B cell (primary cell): ENCODE measurements at regions not wholly inside any gene's neighbourhood (a gene's known extent, or its start where the extent isn't known, plus 50 kb on each side); places are given as distances from the start of the nearest gene placed in this dataset.

Source experiments
- ATAC-seq: fragments of 200-7000 bp; cut with Tn5 transposase; one replicate; pipeline ENCODE4 v1.10.0; 2021; ENCODE audit warnings: low read depth, mild to moderate bottlenecking, moderate number of reproducible peaks, moderate library complexity
- CTCF ChIA-PET: fragments of 350-600 bp; sonication (Branson Sonifier 250); formaldehyde crosslinking; loops from one replicate; lab custom pipeline; 2021; ENCODE audit warnings: antibody characterized with exemption, inconsistent platforms; lab: Charles Lee
- POLR2A ChIA-PET: fragments of 350-600 bp; sonication (Branson Sonifier 250); formaldehyde crosslinking; loops from one replicate; lab custom pipeline; 2021; ENCODE audit warnings: antibody characterized with exemption; lab: Charles Lee
- DNase-seq: peaks from one replicate; pipeline ENCODE4 v3.0.0; 2013
- H2AFZ ChIP-seq: 2 replicates; pipeline ENCODE4 v1.6.1; 2012; ENCODE audit warnings: mild to moderate bottlenecking, low read depth, low read length; ENCODE audit not compliant: insufficient read depth, poor library complexity, severe bottlenecking
- H3K27ac ChIP-seq, 2 donors: 1 replicate in 1 of 2; 2 replicates in 1 of 2; pipeline ENCODE4 v1.5.1; 2012 to 2013; ENCODE audit warnings: low read length in 2 of 2, mild to moderate bottlenecking in 2 of 2, moderate library complexity in 1 of 2
- H3K27me3 ChIP-seq, 4 experiments: fragments of 200-600 bp in 1 of 4; sonication (generic) in 1 of 4; replicated peaks in 1 of 4; 1 replicate in 2 of 4; 2 replicates in 2 of 4; pipeline versions ENCODE4 v1.6.1 to v1.7.0; 2013 to 2016; ENCODE audit warnings: low read length in 3 of 4, mild to moderate bottlenecking in 2 of 4, mixed read lengths in 1 of 4, moderate library complexity in 1 of 4; ENCODE audit not compliant: insufficient read depth in 4 of 4, control insufficient read depth in 3 of 4; ENCODE audit errors: control extremely low read depth in 1 of 4
- H3K36me3 ChIP-seq, 2 experiments: replicated peaks in 1 of 2; 1 replicate in 1 of 2; 2 replicates in 1 of 2; pipeline versions ENCODE4 v1.6.1 to v1.7.1; 2013; ENCODE audit warnings: low read length in 1 of 2; ENCODE audit not compliant: insufficient read depth in 2 of 2, control insufficient read depth in 1 of 2; ENCODE audit errors: control extremely low read depth in 1 of 2, extremely low read depth in 1 of 2
- H3K4me1 ChIP-seq, 2 donors: fragments of 200-600 bp in 1 of 2; sonication (generic) in 1 of 2; 1 replicate in 1 of 2; 2 replicates in 1 of 2; pipeline versions ENCODE4 v1.5.1 to v1.6.1; 2013 to 2017; ENCODE audit warnings: low read length in 2 of 2; ENCODE audit not compliant: control insufficient read depth in 2 of 2, insufficient read depth in 2 of 2
- H3K4me2 ChIP-seq: replicated peaks from 2 replicates; pipeline ENCODE3; 2012; ENCODE audit warnings: mild to moderate bottlenecking, low read depth, low read length; ENCODE audit not compliant: poor library complexity, severe bottlenecking
- H3K4me3 ChIP-seq, 5 experiments: fragments of 200-600 bp in 1 of 5; sonication (generic) in 1 of 5; 1 replicate in 3 of 5; 2 replicates in 2 of 5; pipeline versions ENCODE4 v1.5.1 to v1.7.0; 2011 to 2016; ENCODE audit warnings: low read length in 4 of 5, mild to moderate bottlenecking in 4 of 5, low read depth in 2 of 5, control low read depth in 1 of 5, moderate library complexity in 1 of 5; ENCODE audit not compliant: insufficient read depth in 1 of 5; ENCODE audit errors: control extremely low read depth in 1 of 5, extremely low read depth in 1 of 5
- H3K79me2 ChIP-seq: fragments of 200-600 bp; sonication (generic); one replicate; pipeline ENCODE4 v1.6.0; 2016; ENCODE audit warnings: low read length; ENCODE audit not compliant: control insufficient read depth, insufficient read depth
- H3K9ac ChIP-seq: fragments of 200-600 bp; sonication (generic); 2 replicates; pipeline ENCODE4 v1.6.1; 2017; ENCODE audit warnings: mild to moderate bottlenecking, low read length, moderate library complexity
- H3K9me3 ChIP-seq, 3 donors: one replicate each; pipeline versions ENCODE4 v1.6.1 to v1.7.1; 2013; ENCODE audit warnings: low read length in 2 of 3; ENCODE audit not compliant: control insufficient read depth in 2 of 3, insufficient read depth in 1 of 3; ENCODE audit errors: control extremely low read depth in 1 of 3
- H4K20me1 ChIP-seq: 2 replicates; pipeline ENCODE4 v1.6.0; 2012; ENCODE audit warnings: mild to moderate bottlenecking, low read length; ENCODE audit not compliant: insufficient read depth, control insufficient read depth, poor library complexity, severe bottlenecking
- H3K27ac Mint-ChIP-seq: one replicate; pipeline ENCODE4 v1.8.0; 2021; ENCODE audit warnings: mixed read lengths
- H3K27me3 Mint-ChIP-seq: one replicate; pipeline ENCODE4 v1.8.0; 2021; ENCODE audit warnings: mixed read lengths
- H3K4me1 Mint-ChIP-seq: one replicate; pipeline ENCODE4 v1.8.0; 2021; ENCODE audit warnings: mixed read lengths
- H3K4me3 Mint-ChIP-seq: one replicate; pipeline ENCODE4 v1.8.0; 2021; ENCODE audit warnings: mixed read lengths
- H3K9me3 Mint-ChIP-seq: one replicate; pipeline ENCODE4 v1.8.0; 2022; ENCODE audit warnings: mixed read lengths; ENCODE audit not compliant: insufficient read depth
- CTCF ChIP-seq: fragments of 200-600 bp; IDR thresholded peaks from one replicate; pipeline ENCODE4 v1.8.0; 2022; ENCODE audit warnings: antibody characterized with exemption, mild to moderate bottlenecking
- EZH2 ChIP-seq: IDR thresholded peaks from 2 replicates; pipeline ENCODE4 v1.6.1; 2012; ENCODE audit warnings: borderline replicate concordance, low read depth, mild to moderate bottlenecking, moderate library complexity, low read length; ENCODE audit not compliant: insufficient read depth, poor library complexity, severe bottlenecking
- WGBS: methylation state at CpG from one replicate; pipeline ENCODE4 v1.1.5; 2013; ENCODE audit warnings: missing lambda C conversion rate; ENCODE audit not compliant: insufficient coverage; 5-methylcytosine and 5-hydroxymethylcytosine counted together
- intact Hi-C: fragments of 100-400 bp; cut with micrococcal nuclease; formaldehyde crosslinking; loops from one replicate; pipeline ENCODE4 v1.10.0; 2022

GRCh38 chr3:8279886-8280550, 221.6 kb upstream of the LMCD1 start:
- intact Hi-C loops, result no loop called here
- Mint-ChIP-seq H3K27me3 (peaks cover 8% of the 10 kb centered on the region), H3K4me3 (no peak overlapping the region), H3K4me1 (no peaks in the 10 kb centered on the region), H3K9me3 (no peaks in the 10 kb centered on the region), H3K27ac (no peak overlapping the region)
- POLR2A ChIA-PET, result no interaction called here
- Histone ChIP-seq H3K4me1 (no peaks in the 10 kb centered on the region), H3K36me3 (no peaks in the 10 kb centered on the region), H3K27me3 (no peaks in the 10 kb centered on the region), H3K27ac (no peak overlapping the region), H3K4me3 (no peak overlapping the region), H3K79me2 (no peaks in the 10 kb centered on the region), H3K4me2 (no peak overlapping the region), H4K20me1 (no peaks in the 10 kb centered on the region), H2AFZ (no peak overlapping the region), H3K9me3 (no peaks in the 10 kb centered on the region), H3K9ac (no peak overlapping the region)
- 84% methylated on average over 4 of the region's 5 CpGs for WGBS
- TF ChIP-seq EZH2 (no peak), CTCF (no peak)
- no peak for DNase-seq
- ATAC-seq, result no peak
- CTCF ChIA-PET, result interaction anchor here (0.6 kb wide), 1 partner anchor 572 kb away, joined by 3 read pairs; no protein-coding TSS in a partner anchor

GRCh38 chr3:8282541-8283165, 219.0 kb upstream of the LMCD1 start:
- no peaks in the 10 kb centered on the region for H3K9me3 ChIP-seq
- CTCF ChIA-PET, result no interaction called here

More at GRCh38 chr3:8282541-8283165, 219.0 kb upstream of the LMCD1 start:
- Histone ChIP-seq H3K4me1 (no peaks in the 10 kb centered on the region), H3K4me3 (no peak overlapping the region), H3K36me3 (no peaks in the 10 kb centered on the region), H3K4me2 (no peak overlapping the region), H4K20me1 (no peaks in the 10 kb centered on the region), H3K79me2 (no peaks in the 10 kb centered on the region), H2AFZ (no peak overlapping the region), H3K27ac (no peak overlapping the region), H3K9ac (no peak overlapping the region), H3K27me3 (no peaks in the 10 kb centered on the region)
- Mint-ChIP-seq H3K27me3 (peaks cover 12% of the 10 kb centered on the region), H3K4me1 (no peaks in the 10 kb centered on the region), H3K4me3 (no peak overlapping the region), H3K27ac (no peak overlapping the region), H3K9me3 (no peaks in the 10 kb centered on the region)
- no peak for ATAC-seq
- POLR2A ChIA-PET, result no interaction called here
- DNase-seq, result no peak
- intact Hi-C loops, result no loop called here
- TF ChIP-seq EZH2 (no peak), CTCF (no peak)
